Stomach (tissue), 8 donors: ENCODE measurements at regions not wholly inside any gene's neighbourhood (a gene's known extent, or its start where the extent isn't known, plus 50 kb on each side); places are given as distances from the start of the nearest gene placed in this dataset.

ENCODE experiments used
- DNase-seq, 2 donors: peaks; one replicate each; pipeline versions ENCODE4 v3.0.0 to v3.0.0-alpha.2; 2013 to 2019
- H3K27ac ChIP-seq, 5 donors: fragments of 200-600 bp in 4 of 5; sonication (generic) in 4 of 5; one replicate each; pipeline ENCODE4 v1.5.1; 2013 to 2019; ENCODE audit warnings: mild to moderate bottlenecking in 1 of 5, moderate library complexity in 1 of 5
- H3K27me3 ChIP-seq, 3 donors: fragments of 200-600 bp; sonication (generic); one replicate each; pipeline ENCODE4 v1.5.1; 2017 to 2019; ENCODE audit warnings: mixed run types in 1 of 3
- H3K36me3 ChIP-seq, 4 donors: fragments of 200-600 bp; sonication (generic); 1 replicate in 3 of 4; 2 replicates in 1 of 4; pipeline ENCODE4 v1.5.1; 2016 to 2019
- H3K4me1 ChIP-seq, 4 donors: fragments of 200-600 bp; sonication (generic); one replicate each; pipeline ENCODE4 v1.5.1; 2016 to 2019
- H3K4me3 ChIP-seq, 4 donors: fragments of 200-600 bp; sonication (generic) in 3 of 4; one replicate each; pipeline ENCODE4 v1.5.1; 2016 to 2019; ENCODE audit warnings: mild to moderate bottlenecking in 1 of 4
- H3K9me3 ChIP-seq, 4 donors: fragments of 200-600 bp; sonication (generic); one replicate each; pipeline ENCODE4 v1.5.1; 2016 to 2019
- EP300 ChIP-seq: sonication (generic); formaldehyde crosslinking; IDR thresholded peaks from one replicate; pipeline ENCODE4 v1.6.1; 2017; ENCODE audit warnings: antibody characterized with exemption
- POLR2A ChIP-seq, 4 donors: fragments of 450-650 bp; IDR thresholded peaks; one replicate each; pipeline ENCODE4 v1.6.1; 2016; ENCODE audit warnings: antibody characterized with exemption in 4 of 4, control low read depth in 2 of 4, mild to moderate bottlenecking in 1 of 4, moderate library complexity in 1 of 4
- POLR2AphosphoS5 ChIP-seq, 3 donors: sonication (generic); formaldehyde crosslinking; IDR thresholded peaks; one replicate each; pipeline ENCODE4 v1.6.1; 2016; ENCODE audit warnings: antibody characterized with exemption in 3 of 3
- WGBS, 5 donors: extraction: QIAGEN DNeasy Blood & Tissue Kit in 3 of 5; methylation state at CpG; one replicate each; pipeline versions ENCODE4 v1.1.5 to v1.1.7; 2013 to 2018; 5-methylcytosine and 5-hydroxymethylcytosine counted together
- intact Hi-C: fragments of 100-400 bp; cut with DNase I; formaldehyde crosslinking; loops from one replicate; pipeline ENCODE4 v1.15.1; 2023; ENCODE audit warnings: low total_unique reads
- TF ChIP-seq, protein P1 (sequence below), 7 experiments: fragments of 450-650 bp in 4 of 7; fragments of 200-600 bp in 3 of 7; sonication (generic) in 3 of 7; IDR thresholded peaks; one replicate each; pipeline ENCODE4 v1.5.1; 2016 to 2019; ENCODE audit warnings: antibody characterized with exemption in 7 of 7, control low read depth in 2 of 7, mild to moderate bottlenecking in 1 of 7
- donor health status: healthy with polysubstance abuse.
- donor health status: Bipolar disorder and iron deficiency.
- donor health status: healthy.

DNA sequence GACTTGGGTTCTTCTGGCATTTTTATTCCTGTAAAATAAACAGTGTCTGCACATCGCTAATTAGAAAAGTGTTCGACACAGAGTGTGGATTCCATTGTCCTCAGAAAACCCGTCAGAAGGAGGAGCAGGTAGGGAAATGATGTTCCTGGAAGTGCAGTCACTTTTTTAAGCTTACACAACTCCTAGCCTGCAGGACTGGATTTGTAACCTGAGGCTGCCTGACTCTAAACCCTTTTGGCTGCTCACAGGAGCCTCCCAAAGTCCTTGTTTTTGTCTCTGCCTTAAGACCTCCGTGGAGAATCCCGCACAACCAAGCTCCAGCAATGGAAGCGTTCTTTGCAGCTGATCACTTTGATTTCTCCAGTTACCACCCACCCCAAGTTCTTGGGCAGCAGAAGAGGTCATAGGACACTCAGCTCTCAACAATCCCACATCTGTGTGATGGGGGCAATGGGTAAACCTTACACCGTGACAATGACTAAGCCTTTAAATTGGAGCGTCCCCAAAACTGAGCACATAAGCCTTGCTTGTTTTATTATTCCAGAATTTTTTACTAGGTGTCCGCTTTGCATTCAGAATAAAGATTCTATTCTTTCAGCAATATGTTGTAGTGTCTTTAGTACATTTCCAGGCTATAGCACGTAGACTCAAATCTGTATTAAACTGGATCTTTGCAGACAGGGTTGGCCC lies 227.9 kb downstream of the TBXT start:
- TF ChIP-seq EP300 = no peak
- TF ChIP-seq, protein P1, sequence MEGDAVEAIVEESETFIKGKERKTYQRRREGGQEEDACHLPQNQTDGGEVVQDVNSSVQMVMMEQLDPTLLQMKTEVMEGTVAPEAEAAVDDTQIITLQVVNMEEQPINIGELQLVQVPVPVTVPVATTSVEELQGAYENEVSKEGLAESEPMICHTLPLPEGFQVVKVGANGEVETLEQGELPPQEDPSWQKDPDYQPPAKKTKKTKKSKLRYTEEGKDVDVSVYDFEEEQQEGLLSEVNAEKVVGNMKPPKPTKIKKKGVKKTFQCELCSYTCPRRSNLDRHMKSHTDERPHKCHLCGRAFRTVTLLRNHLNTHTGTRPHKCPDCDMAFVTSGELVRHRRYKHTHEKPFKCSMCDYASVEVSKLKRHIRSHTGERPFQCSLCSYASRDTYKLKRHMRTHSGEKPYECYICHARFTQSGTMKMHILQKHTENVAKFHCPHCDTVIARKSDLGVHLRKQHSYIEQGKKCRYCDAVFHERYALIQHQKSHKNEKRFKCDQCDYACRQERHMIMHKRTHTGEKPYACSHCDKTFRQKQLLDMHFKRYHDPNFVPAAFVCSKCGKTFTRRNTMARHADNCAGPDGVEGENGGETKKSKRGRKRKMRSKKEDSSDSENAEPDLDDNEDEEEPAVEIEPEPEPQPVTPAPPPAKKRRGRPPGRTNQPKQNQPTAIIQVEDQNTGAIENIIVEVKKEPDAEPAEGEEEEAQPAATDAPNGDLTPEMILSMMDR (IDR thresholded peaks at IDR 0.05) = no peak
- TF ChIP-seq POLR2A (IDR thresholded peaks at IDR 0.05) = no peak
- TF ChIP-seq POLR2AphosphoS5 (IDR thresholded peaks at IDR 0.05) = no peak
- Histone ChIP-seq H3K36me3 (no peaks in the 10 kb centered on the region), H3K27ac (no peak overlapping the region), H3K4me1 (no peaks in the 10 kb centered on the region), H3K27me3 (no peaks in the 10 kb centered on the region), H3K4me3 (no peak overlapping the region), H3K9me3 (no peaks in the 10 kb centered on the region)
- intact Hi-C loops = no loop called here
- 71 to 76% (median 75%) methylated on average over 10 of the region's 10 CpGs for WGBS, 5 donors
- no peak for DNase-seq

DNA sequence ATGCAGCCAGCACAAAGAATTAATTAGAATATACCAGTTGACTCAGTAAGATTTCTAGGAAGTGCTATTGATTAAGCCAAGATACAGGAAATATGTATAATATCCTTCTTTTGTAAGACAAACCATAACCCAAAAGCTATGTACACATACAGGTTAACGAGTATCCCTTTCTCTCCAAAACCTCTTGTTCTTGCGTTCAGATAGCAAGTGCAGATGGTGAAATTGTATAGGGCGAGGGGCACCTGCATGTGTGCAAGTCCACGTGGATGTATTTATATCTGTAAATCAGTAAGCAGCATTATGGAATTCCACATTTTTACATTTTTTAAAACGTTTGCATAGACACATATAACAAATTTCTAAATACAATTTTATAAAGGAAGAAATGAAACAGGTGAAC lies 228.6 kb downstream of the TBXT start:
- Histone ChIP-seq H3K4me1 (no peaks in the 10 kb centered on the region), H3K4me3 (no peak overlapping the region), H3K36me3 (no peaks in the 10 kb centered on the region), H3K27ac (no peak overlapping the region), H3K9me3 (no peaks in the 10 kb centered on the region), H3K27me3 (no peaks in the 10 kb centered on the region)
- DNase-seq = no peak
- intact Hi-C loops = no loop called here
- TF ChIP-seq, protein P1 (IDR thresholded peaks at IDR 0.05) = no peak
- TF ChIP-seq POLR2A (IDR thresholded peaks at IDR 0.05) (no peak), EP300 (no peak), POLR2AphosphoS5 (IDR thresholded peaks at IDR 0.05) (no peak)
- 67 to 76% (median 74%) methylated on average over 5 of the region's 5 CpGs for WGBS, 5 donors

DNA sequence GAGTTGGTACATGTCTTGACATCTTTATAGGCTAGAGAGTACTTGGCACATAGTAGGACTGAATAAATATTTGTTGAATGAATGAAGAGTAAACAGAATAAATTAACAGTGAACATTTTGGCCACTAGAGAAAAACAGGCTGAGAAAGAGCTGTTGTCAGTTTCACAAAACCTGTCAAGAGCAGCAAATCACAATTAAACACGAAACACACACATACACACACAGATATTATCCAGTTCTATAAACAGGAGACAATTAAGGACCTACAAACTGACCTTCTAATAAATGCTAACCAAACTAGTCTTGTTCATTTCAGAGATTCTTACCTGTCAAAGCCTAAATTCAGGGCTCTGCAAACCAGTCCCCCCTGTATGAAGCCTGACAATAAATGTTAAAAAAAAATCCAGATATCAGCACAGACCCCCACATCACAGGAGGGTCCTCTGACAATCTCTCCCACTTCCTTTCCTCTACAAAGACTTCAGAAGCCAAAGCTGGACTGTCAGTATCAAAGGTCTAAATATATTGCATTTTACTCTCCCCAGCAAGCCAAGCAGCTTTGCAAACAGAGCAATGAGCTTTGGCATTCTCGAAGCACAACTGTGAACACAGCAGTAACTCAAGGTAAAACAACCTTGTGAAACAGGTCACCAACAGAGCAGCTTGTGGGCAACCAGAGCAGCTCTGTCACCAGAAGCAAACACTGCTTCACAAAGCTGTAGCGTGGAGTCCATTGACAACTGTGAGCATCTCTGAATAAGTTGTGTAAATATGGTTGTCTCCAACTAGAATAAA lies 229.9 kb downstream of the TBXT start:
- H3K4me1 ChIP-seq = no peaks in the 10 kb centered on the region
- no peaks in the 10 kb centered on the region for H3K9me3 ChIP-seq
- no peak for TF ChIP-seq EP300
- no peak for TF ChIP-seq POLR2AphosphoS5 (IDR thresholded peaks at IDR 0.05)
- TF ChIP-seq POLR2A (IDR thresholded peaks at IDR 0.05) = no peak
- TF ChIP-seq, protein P1 (IDR thresholded peaks at IDR 0.05) = no peak
- DNase-seq = no peak
- intact Hi-C loops = no loop called here
- H3K36me3 ChIP-seq = no peaks in the 10 kb centered on the region
- H3K27me3 ChIP-seq = no peaks in the 10 kb centered on the region
- no peak overlapping the region for H3K4me3 ChIP-seq
- 43 to 61% (median 51%) methylated on average over 3 of the region's 3 CpGs for WGBS, 5 donors
- no peak overlapping the region for H3K27ac ChIP-seq

DNA sequence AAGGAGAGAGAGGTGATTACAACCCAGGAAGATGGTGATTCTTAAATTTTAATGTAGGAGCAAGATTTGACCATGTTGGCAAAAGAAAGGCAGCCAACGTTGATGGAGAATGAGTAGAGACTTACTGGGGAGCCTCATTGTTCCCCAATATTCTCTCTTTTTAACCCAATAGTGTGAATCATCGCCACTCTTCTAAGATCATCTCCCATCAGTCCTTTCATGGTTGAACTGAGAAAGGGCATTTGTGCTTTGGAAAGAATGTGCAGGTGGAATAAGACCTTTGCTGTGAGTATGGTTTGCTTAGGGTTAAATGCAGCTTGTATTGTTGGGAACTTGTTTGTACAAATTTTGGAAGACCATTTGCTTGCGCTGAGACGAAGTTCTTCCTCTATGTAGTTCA lies 231.0 kb downstream of the TBXT start:
- 82 to 89% (median 84%) methylated on average over 4 of the region's 4 CpGs for WGBS, 5 donors
- no peak overlapping the region for H3K27ac ChIP-seq
- intact Hi-C loops = no loop called here
- no peaks in the 10 kb centered on the region for H3K4me1 ChIP-seq
- no peak for DNase-seq
- TF ChIP-seq EP300 (no peak), POLR2AphosphoS5 (IDR thresholded peaks at IDR 0.05) (no peak), POLR2A (IDR thresholded peaks at IDR 0.05) (no peak)
- TF ChIP-seq, protein P1 (IDR thresholded peaks at IDR 0.05) = no peak
- H3K36me3 ChIP-seq = no peaks in the 10 kb centered on the region
- H3K9me3 ChIP-seq = no peaks in the 10 kb centered on the region
- no peak overlapping the region for H3K4me3 ChIP-seq
- no peaks in the 10 kb centered on the region for H3K27me3 ChIP-seq
